H1 (cell line): ENCODE measurements at regions not wholly inside any gene's neighbourhood (a gene's known extent, or its start where the extent isn't known, plus 50 kb on each side); places are given as distances from the start of the nearest gene placed in this dataset.

Source experiments
- CTBP2 ChIP-seq: IDR thresholded peaks from 2 replicates; pipeline ENCODE4 v1.7.0; 2011; ENCODE audit warnings: borderline replicate concordance, mild to moderate bottlenecking, moderate library complexity, mixed read lengths, low read length; ENCODE audit not compliant: insufficient read depth, insufficient read length
- CTCF ChIP-seq, 3 experiments: IDR thresholded peaks; 1 replicate in 2 of 3; 2 replicates in 1 of 3; pipeline versions ENCODE4 v1.5.1 to v1.6.1; 2011; ENCODE audit warnings: low read length in 3 of 3, mild to moderate bottlenecking in 3 of 3, inconsistent platforms in 2 of 3, low read depth in 1 of 3, moderate library complexity in 1 of 3; ENCODE audit not compliant: insufficient read depth in 1 of 3; ENCODE audit errors: control extremely low read depth in 1 of 3
- GABPA ChIP-seq: IDR thresholded peaks from 2 replicates; pipeline ENCODE4 v1.6.1; 2011; ENCODE audit warnings: mild to moderate bottlenecking, low read length, moderate library complexity, borderline replicate concordance; ENCODE audit not compliant: insufficient read depth
- JUND ChIP-seq: IDR thresholded peaks from 2 replicates; pipeline ENCODE4 v1.6.1; 2011; ENCODE audit warnings: mild to moderate bottlenecking, improper control_type of control experiment, low read length
- MAX ChIP-seq: IDR thresholded peaks from 2 replicates; pipeline ENCODE4 v1.6.1; 2012; ENCODE audit warnings: inconsistent platforms
- RAD21 ChIP-seq, 2 experiments: IDR thresholded peaks in 1 of 2; conservative IDR thresholded peaks in 1 of 2; 2 replicates each; pipeline ENCODE4 v1.6.1; 2011; ENCODE audit warnings: low read depth in 2 of 2, low read length in 2 of 2, improper control_type of control experiment in 1 of 2, inconsistent platforms in 1 of 2, mild to moderate bottlenecking in 1 of 2, moderate library complexity in 1 of 2
- ZNF274 ChIP-seq: IDR thresholded peaks from 2 replicates; pipeline ENCODE4 v1.7.0; 2012; ENCODE audit warnings: low read length, borderline replicate concordance; ENCODE audit errors: extremely low read depth

- no peak for TF ChIP-seq MAX
- no peak for TF ChIP-seq CTCF (IDR thresholded peaks at IDR 0.05; ENCODE audit: control extremely low read depth in 1 of 3, insufficient read depth in 1 of 3, low read depth in 1 of 3, low read length in 3 of 3)
- TF ChIP-seq RAD21 (IDR thresholded peaks at IDR 0.05 in 1 of 2, conservative IDR thresholded peaks at IDR 0.05 in 1 of 2; ENCODE audit: low read depth in 2 of 2, low read length in 2 of 2), result no peak
- TF ChIP-seq ZNF274, result no peak
- no peak for TF ChIP-seq JUND
- TF ChIP-seq CTBP2, result no peak
- TF ChIP-seq GABPA, result no peak
Observed at GRCh38 chr15:96771035-96771434, 440.5 kb downstream of the NR2F2 start.
